Caco-2 (cell line): ENCODE measurements at regions not wholly inside any gene's neighbourhood (a gene's known extent, or its start where the extent isn't known, plus 50 kb on each side); places are given as distances from the start of the nearest gene placed in this dataset.

Experiments used
- BruUV-seq: library from RNA; stranded (reverse); fragments of 400-500 nt; replicated peaks from 2 replicates; lab custom pipeline; 2021; lab: Mats Ljungman, UMichigan
- CTCF ChIA-PET: fragments of 300-600 bp; sonication (Branson Sonifier 250); formaldehyde crosslinking; loops from one replicate; lab custom pipeline; 2022; ENCODE audit warnings: antibody characterized with exemption; lab: Charles Lee
- POLR2A ChIA-PET: fragments of 300-600 bp; sonication (Branson Sonifier 250); formaldehyde crosslinking; loops from one replicate; lab custom pipeline; 2022; ENCODE audit warnings: antibody characterized with exemption; lab: Charles Lee
- DNase-seq, 2 experiments: peaks; one replicate each; pipeline versions ENCODE4 v3.0.0 to v3.0.0-alpha.2; 2020 to 2022
- H3K27me3 ChIP-seq: replicated peaks from 2 replicates; pipeline ENCODE4 v1.6.0; 2011; ENCODE audit warnings: low read length; ENCODE audit not compliant: control insufficient read depth, insufficient read depth
- H3K36me3 ChIP-seq: 2 replicates; pipeline ENCODE4 v1.5.1; 2011; ENCODE audit warnings: low read length; ENCODE audit not compliant: control insufficient read depth, insufficient read depth
- H3K4me1 ChIP-seq: fragments of 250-450 bp; sonication (Bioruptor Pico); 2 replicates; pipeline ENCODE4 v1.5.1; 2020; ENCODE audit warnings: mild to moderate bottlenecking
- H3K4me3 ChIP-seq: 2 replicates; pipeline ENCODE4 v1.5.1; 2011; ENCODE audit warnings: low read depth, mild to moderate bottlenecking, control low read depth, low read length
- H3K9me3 ChIP-seq: fragments of 250-450 bp; sonication (Bioruptor Pico); 2 replicates; pipeline ENCODE4 v1.5.1; 2020; ENCODE audit warnings: mild to moderate bottlenecking, moderate library complexity
- H3K27ac Mint-ChIP-seq: one replicate; pipeline ENCODE4 v1.8.0; 2022; ENCODE audit warnings: mixed read lengths; ENCODE audit not compliant: unreplicated experiment
- H3K27me3 Mint-ChIP-seq: one replicate; pipeline ENCODE4 v1.8.0; 2022; ENCODE audit warnings: mixed read lengths; ENCODE audit not compliant: insufficient read depth, unreplicated experiment
- H3K36me3 Mint-ChIP-seq: one replicate; pipeline ENCODE4 v1.8.0; 2022; ENCODE audit warnings: mild to moderate bottlenecking, mixed read lengths; ENCODE audit not compliant: insufficient read depth, unreplicated experiment
- H3K4me1 Mint-ChIP-seq: one replicate; pipeline ENCODE4 v1.8.0; 2022; ENCODE audit warnings: low read depth, mixed read lengths; ENCODE audit not compliant: unreplicated experiment
- H3K4me3 Mint-ChIP-seq: one replicate; pipeline ENCODE4 v1.8.0; 2022; ENCODE audit warnings: mild to moderate bottlenecking, moderate library complexity, mixed read lengths; ENCODE audit not compliant: unreplicated experiment
- H3K9me3 Mint-ChIP-seq: one replicate; pipeline ENCODE4 v1.8.0; 2022; ENCODE audit warnings: mixed read lengths; ENCODE audit not compliant: unreplicated experiment
- CTCF ChIP-seq, 2 experiments: fragments of 200-600 bp in 1 of 2; IDR thresholded peaks; 1 replicate in 1 of 2; 2 replicates in 1 of 2; pipeline versions ENCODE4 v1.5.1 to v1.8.0; 2011 to 2022; ENCODE audit warnings: antibody characterized with exemption in 1 of 2, control low read depth in 1 of 2, inconsistent platforms in 1 of 2, low read depth in 1 of 2, low read length in 1 of 2, mild to moderate bottlenecking in 1 of 2, moderate library complexity in 1 of 2; ENCODE audit not compliant: insufficient read depth in 1 of 2, severe bottlenecking in 1 of 2, unreplicated experiment in 1 of 2
- intact Hi-C: fragments of 100-400 bp; cut with micrococcal nuclease; formaldehyde crosslinking; loops from one replicate; pipeline ENCODE4 v1.10.0; 2022; ENCODE audit not compliant: unreplicated experiment

- Histone ChIP-seq H3K9me3 (no peaks in the 10 kb centered on the region), H3K4me3 (no peak overlapping the region), H3K36me3 (no peaks in the 10 kb centered on the region), H3K27me3 (no peaks in the 10 kb centered on the region), H3K4me1 (no peaks in the 10 kb centered on the region)
- no peaks in the 10 kb centered on the region for H3K36me3 Mint-ChIP-seq
- peaks cover 21% of the 10 kb centered on the region for H3K27me3 Mint-ChIP-seq
- POLR2A ChIA-PET, result no interaction called here
- CTCF ChIA-PET, result no interaction called here
- DNase-seq, result no peak
- no peak overlapping the region for H3K4me3 Mint-ChIP-seq
- intact Hi-C loops, result no loop called here
- TF ChIP-seq CTCF (IDR thresholded peaks at IDR 0.05; ENCODE audit: insufficient read depth in 1 of 2, low read depth in 1 of 2, low read length in 1 of 2, severe bottlenecking in 1 of 2, unreplicated experiment in 1 of 2), result no peak
- no peak overlapping the region for H3K27ac Mint-ChIP-seq
- no peaks in the 10 kb centered on the region for H3K4me1 Mint-ChIP-seq
- BruUV-seq, result no TSS peak
- no peaks in the 10 kb centered on the region for H3K9me3 Mint-ChIP-seq
These were observed 269.5 kb downstream of the HIVEP2 start for GRCh38 chr6:142675517-142675916.

GRCh38 chr6:142676027-142676443 lies 268.9 kb downstream of the HIVEP2 start:
- no peak for TF ChIP-seq CTCF (IDR thresholded peaks at IDR 0.05; ENCODE audit: insufficient read depth in 1 of 2, low read depth in 1 of 2, low read length in 1 of 2, severe bottlenecking in 1 of 2, unreplicated experiment in 1 of 2)
- Mint-ChIP-seq H3K36me3 (no peaks in the 10 kb centered on the region), H3K4me3 (no peak overlapping the region), H3K9me3 (no peaks in the 10 kb centered on the region), H3K4me1 (no peaks in the 10 kb centered on the region), H3K27ac (no peak overlapping the region), H3K27me3 (peaks cover 23% of the 10 kb centered on the region)
- POLR2A ChIA-PET, result no interaction called here
- no TSS peak for BruUV-seq
- no peaks in the 10 kb centered on the region for H3K27me3 ChIP-seq
- no peaks in the 10 kb centered on the region for H3K4me1 ChIP-seq
- no peak for DNase-seq
- H3K9me3 ChIP-seq, result no peaks in the 10 kb centered on the region
- H3K36me3 ChIP-seq, result no peaks in the 10 kb centered on the region
- intact Hi-C loops, result no loop called here
- CTCF ChIA-PET, result no interaction called here
- no peak overlapping the region for H3K4me3 ChIP-seq

- POLR2A ChIA-PET, result no interaction called here
- Histone ChIP-seq H3K36me3 (no peaks in the 10 kb centered on the region), H3K4me1 (no peaks in the 10 kb centered on the region), H3K4me3 (no peak overlapping the region), H3K27me3 (no peaks in the 10 kb centered on the region), H3K9me3 (no peaks in the 10 kb centered on the region)
- no peak for TF ChIP-seq CTCF (IDR thresholded peaks at IDR 0.05; ENCODE audit: insufficient read depth in 1 of 2, low read depth in 1 of 2, low read length in 1 of 2, severe bottlenecking in 1 of 2, unreplicated experiment in 1 of 2)
- Mint-ChIP-seq H3K36me3 (no peaks in the 10 kb centered on the region), H3K4me1 (no peaks in the 10 kb centered on the region), H3K9me3 (no peaks in the 10 kb centered on the region), H3K27ac (no peak overlapping the region), H3K4me3 (no peak overlapping the region), H3K27me3 (peaks cover 26% of the 10 kb centered on the region)
- DNase-seq, result no peak
- BruUV-seq, result no TSS peak
- CTCF ChIA-PET, result no interaction called here
- intact Hi-C loops, result no loop called here
These were observed 268.3 kb downstream of the HIVEP2 start for GRCh38 chr6:142676647-142677192.
